IPS-20b (cell line): ENCODE measurements at regions not wholly inside any gene's neighbourhood (a gene's known extent, or its start where the extent isn't known, plus 50 kb on each side); places are given as distances from the start of the nearest gene placed in this dataset.
"Not testable (repeated sequence)": the region's sequence is repeated elsewhere in the genome, so short reads cannot be mapped to it uniquely, and the experiment has no call there.

Source experiments
- H3K27ac ChIP-seq: one replicate; pipeline ENCODE4 v1.5.1; 2013; ENCODE audit warnings: low read length
- H3K27me3 ChIP-seq: 2 replicates; pipeline ENCODE4 v1.6.1; 2013; ENCODE audit warnings: mild to moderate bottlenecking, low read length, inconsistent platforms; ENCODE audit not compliant: insufficient read depth
- H3K36me3 ChIP-seq: 2 replicates; pipeline ENCODE4 v1.6.1; 2013; ENCODE audit warnings: low read depth, mild to moderate bottlenecking, inconsistent platforms, low read length, moderate library complexity; ENCODE audit not compliant: insufficient read depth
- H3K4me1 ChIP-seq: 2 replicates; pipeline ENCODE4 v1.6.1; 2013; ENCODE audit warnings: mild to moderate bottlenecking, control low read depth, inconsistent platforms, low read length, moderate library complexity; ENCODE audit not compliant: insufficient read depth
- H3K4me3 ChIP-seq: 2 replicates; pipeline ENCODE4 v1.5.1; 2013; ENCODE audit warnings: mild to moderate bottlenecking, low read length, inconsistent platforms
- H3K9ac ChIP-seq: 2 replicates; pipeline ENCODE4 v1.6.1; 2013; ENCODE audit warnings: low read depth, mild to moderate bottlenecking, inconsistent platforms, low read length, moderate library complexity
- H3K9me3 ChIP-seq: 2 replicates; pipeline ENCODE4 v1.6.1; 2013; ENCODE audit warnings: mild to moderate bottlenecking, low read depth, low read length, inconsistent platforms; ENCODE audit not compliant: insufficient read depth

DNA sequence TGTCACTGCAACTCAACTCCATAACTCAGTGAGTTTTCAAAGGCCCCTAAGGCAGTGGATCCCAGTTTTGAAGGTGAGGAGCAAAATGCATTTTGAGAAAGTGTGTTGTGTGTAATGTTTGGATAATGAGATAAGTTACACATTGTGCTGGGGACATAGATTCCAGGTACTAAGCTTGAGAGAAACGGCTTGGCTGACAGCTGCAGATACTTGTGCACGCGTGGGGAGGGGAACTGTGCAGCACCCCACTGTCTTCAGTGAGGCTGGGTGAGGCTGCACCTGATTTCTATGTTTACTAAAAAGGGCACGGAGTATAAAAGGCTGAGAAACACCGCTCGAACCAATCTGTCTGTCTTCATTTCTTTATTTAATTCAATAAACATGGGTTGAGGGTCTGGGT, 254.0 kb upstream of the COPS8 start:
- H3K9me3 ChIP-seq, result peaks cover 17% of the 10 kb centered on the region
- H3K27me3 ChIP-seq, result no peaks in the 10 kb centered on the region
- H3K4me1 ChIP-seq, result peaks cover 13% of the 10 kb centered on the region; the same call in 1 of the 2 replicates
- no peak overlapping the region for H3K27ac ChIP-seq
- H3K4me3 ChIP-seq, result no peak overlapping the region
- no peaks in the 10 kb centered on the region for H3K36me3 ChIP-seq
- H3K9ac ChIP-seq, result no peak overlapping the region

DNA sequence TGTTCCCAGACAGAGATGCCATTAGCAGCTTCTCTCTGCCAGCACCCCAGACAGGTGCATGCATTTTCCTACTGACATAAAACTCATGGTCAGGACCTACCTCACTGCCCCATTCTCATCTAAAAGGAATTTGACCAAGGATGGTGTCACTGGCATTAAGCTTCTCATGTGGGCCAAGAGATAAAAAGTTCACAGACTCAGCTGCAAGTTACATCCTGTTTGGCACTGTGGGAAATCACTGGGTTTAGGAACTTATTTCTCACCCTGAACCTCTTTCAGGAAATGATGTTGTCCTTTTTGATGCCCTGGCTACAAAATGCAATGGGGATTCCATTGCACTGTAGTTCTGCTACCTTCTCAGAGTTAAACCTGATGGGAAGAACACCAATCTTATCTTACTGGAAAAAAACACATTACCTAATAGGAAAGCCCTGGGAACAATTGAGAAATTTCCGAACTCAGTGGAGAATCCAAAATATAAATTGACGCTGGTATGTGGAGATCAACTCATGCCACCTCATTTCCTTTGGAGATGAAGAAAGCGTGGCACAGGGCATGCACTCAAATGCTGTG, 252.1 kb upstream of the COPS8 start:
- Histone ChIP-seq H3K27me3 (no peaks in the 10 kb centered on the region), H3K4me3 (no peak overlapping the region), H3K27ac (no peak overlapping the region), H3K9me3 (peaks cover 17% of the 10 kb centered on the region), H3K4me1 (no peaks in the 10 kb centered on the region; the same call in 1 of the 2 replicates), H3K9ac (no peak overlapping the region), H3K36me3 (no peaks in the 10 kb centered on the region)

DNA sequence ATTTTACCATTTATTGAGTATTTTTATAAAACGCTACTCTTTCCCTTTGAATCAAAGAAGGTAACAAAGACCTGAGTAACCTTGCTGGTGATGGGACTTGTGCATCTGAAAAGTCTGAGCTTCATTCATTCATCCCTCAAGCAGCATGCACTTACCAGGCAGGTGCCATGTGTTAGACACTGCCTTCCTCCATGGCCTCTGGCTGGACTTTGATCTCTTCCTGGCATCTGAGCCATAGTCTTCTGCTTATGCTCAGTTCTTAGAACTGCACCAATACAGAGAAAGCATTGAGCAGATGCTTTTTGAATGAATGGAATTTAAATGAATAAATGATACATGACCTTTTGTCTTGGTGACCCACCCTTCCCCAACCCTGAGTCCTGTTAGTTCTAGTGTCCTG, 251.4 kb upstream of the COPS8 start:
- H3K9me3 ChIP-seq, result peaks cover 17% of the 10 kb centered on the region
- H3K36me3 ChIP-seq, result no peaks in the 10 kb centered on the region
- H3K4me1 ChIP-seq, result no peaks in the 10 kb centered on the region
- H3K9ac ChIP-seq, result no peak overlapping the region
- no peaks in the 10 kb centered on the region for H3K27me3 ChIP-seq
- no peak overlapping the region for H3K4me3 ChIP-seq
- H3K27ac ChIP-seq, result no peak overlapping the region

DNA sequence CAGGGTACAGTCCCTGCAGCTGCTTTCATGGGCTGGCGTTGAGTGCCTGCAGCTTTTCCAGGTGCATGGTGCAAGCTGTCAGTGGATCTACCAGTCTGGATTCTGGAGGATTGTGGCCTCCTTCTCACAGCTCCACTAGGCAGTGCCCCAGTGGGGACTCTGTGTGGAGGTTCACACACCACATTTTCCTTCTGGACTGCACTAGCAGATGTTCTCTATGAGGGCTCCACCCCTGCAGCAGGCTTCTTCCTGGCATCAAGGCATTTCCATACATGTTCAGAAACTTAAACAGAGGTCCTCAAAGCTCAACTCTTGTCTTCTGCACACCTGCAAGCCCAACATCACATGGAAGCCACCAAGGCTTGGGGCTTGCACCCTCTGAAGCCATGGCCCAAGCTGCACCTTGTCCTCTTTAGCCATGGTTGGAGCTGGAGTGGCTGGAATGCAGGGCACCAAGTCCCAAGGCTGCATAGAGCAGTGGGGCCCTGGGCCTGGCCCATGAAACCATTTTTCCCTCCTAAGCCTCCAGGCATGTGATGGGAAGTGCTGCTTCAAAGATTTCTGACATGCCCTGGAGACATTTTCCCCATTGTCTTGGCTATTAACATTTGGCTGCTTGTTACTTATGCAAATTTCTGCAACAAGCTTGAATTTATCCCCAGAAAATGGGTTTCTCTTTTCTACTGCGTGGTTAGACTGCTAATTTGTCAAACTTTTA, 250.2 kb upstream of the COPS8 start:
- peaks cover 17% of the 10 kb centered on the region for H3K9me3 ChIP-seq
- H3K9ac ChIP-seq, result no peak overlapping the region
- no peak overlapping the region for H3K27ac ChIP-seq
- H3K4me1 ChIP-seq, result no peaks in the 10 kb centered on the region
- no peaks in the 10 kb centered on the region for H3K36me3 ChIP-seq
- H3K27me3 ChIP-seq, result no peaks in the 10 kb centered on the region
- no peak overlapping the region for H3K4me3 ChIP-seq

DNA sequence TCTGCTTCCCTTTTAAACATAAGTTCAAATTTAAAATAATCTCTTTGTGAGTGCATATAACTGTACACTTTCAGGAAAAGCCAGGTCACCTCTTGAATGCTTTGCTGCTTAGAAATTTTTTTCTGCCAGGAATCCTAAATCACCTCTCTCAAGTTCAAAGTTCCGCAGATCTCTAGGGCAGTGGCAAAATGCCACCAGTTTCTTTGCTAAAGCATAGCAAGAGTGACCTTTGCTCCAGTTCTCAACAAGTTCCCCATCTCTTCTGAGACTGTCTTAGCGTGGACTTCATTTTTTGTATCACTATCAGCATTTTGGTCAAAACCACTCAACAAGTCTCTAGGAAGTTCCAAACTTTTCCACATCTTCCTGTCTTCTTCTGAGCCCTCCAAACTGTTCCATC, 249.7 kb upstream of the COPS8 start:
- not testable (repeated sequence) for H3K27me3 ChIP-seq, H3K4me1 ChIP-seq, H3K9ac ChIP-seq, H3K36me3 ChIP-seq, H3K4me3 ChIP-seq, H3K27ac ChIP-seq
- H3K9me3 ChIP-seq, result peaks cover 17% of the 10 kb centered on the region

DNA sequence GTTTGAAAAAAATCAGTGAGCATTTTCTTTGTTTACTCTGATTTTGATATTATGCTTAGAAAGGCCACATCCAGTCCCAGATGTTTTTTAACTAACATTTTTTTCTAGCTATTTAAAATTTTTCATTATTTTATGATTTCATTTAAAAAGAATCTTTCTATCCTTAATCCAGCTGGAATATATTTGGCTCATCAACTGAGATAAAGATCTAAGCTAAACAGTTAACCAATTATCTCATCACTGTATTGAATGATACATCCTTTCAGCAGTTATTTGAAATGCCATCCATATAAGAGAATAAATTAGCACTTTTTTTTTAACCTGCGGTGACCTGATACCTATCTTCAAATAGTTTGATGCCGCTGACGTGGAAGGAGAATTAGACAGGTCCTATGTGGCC, 245.5 kb upstream of the COPS8 start:
- no peak overlapping the region for H3K27ac ChIP-seq
- no peaks in the 10 kb centered on the region for H3K4me1 ChIP-seq
- H3K9ac ChIP-seq, result no peak overlapping the region
- no peaks in the 10 kb centered on the region for H3K27me3 ChIP-seq
- peaks cover 21% of the 10 kb centered on the region for H3K9me3 ChIP-seq
- H3K4me3 ChIP-seq, result no peak overlapping the region
- H3K36me3 ChIP-seq, result no peaks in the 10 kb centered on the region

DNA sequence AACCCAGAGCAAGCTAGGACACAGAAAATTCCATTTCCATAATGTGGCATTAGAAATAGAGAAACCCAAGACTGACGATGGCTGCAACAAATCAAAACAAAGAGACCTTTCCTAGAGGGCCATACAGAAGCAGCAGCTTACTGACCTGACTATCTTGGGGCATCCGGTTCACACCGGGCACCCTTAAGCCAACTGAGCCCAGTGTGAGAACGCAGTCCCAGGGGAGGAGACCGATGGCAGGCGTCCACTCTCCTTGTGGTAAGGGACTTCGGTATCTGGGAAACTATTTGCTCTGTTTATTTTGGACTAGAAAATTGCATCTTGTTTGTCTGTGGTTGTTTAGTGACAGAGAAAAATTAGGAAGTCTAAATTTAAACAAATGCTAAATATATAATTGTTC, 244.8 kb upstream of the COPS8 start:
- Histone ChIP-seq H3K36me3 (no peaks in the 10 kb centered on the region), H3K4me3 (no peak overlapping the region), H3K4me1 (no peaks in the 10 kb centered on the region), H3K9ac (no peak overlapping the region), H3K27me3 (no peaks in the 10 kb centered on the region), H3K9me3 (peaks cover 21% of the 10 kb centered on the region), H3K27ac (no peak overlapping the region)

DNA sequence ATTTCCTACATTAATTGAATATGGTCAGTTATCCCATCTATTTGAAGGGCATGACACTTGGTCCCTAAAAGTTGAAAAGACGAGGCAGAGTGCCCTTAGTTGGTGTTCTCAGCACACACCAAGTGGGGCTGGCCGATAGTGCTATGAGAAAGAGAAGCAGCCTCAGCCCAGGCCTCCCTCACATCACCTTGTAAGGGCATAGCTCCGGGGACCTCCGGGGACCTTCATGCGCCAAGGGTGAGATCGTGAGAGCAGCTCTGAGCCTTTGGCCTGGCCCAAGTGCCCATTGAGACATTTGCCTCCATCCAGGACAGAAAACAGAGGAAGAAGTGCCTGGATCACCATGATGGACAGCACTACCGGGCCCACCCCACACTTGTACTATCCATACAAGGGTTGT, 244.3 kb upstream of the COPS8 start:
- Histone ChIP-seq H3K4me1 (no peaks in the 10 kb centered on the region; the same call in 1 of the 2 replicates), H3K9me3 (peaks cover 18% of the 10 kb centered on the region), H3K4me3 (no peak overlapping the region), H3K9ac (no peak overlapping the region), H3K27me3 (no peaks in the 10 kb centered on the region), H3K36me3 (no peaks in the 10 kb centered on the region), H3K27ac (no peak overlapping the region)

DNA sequence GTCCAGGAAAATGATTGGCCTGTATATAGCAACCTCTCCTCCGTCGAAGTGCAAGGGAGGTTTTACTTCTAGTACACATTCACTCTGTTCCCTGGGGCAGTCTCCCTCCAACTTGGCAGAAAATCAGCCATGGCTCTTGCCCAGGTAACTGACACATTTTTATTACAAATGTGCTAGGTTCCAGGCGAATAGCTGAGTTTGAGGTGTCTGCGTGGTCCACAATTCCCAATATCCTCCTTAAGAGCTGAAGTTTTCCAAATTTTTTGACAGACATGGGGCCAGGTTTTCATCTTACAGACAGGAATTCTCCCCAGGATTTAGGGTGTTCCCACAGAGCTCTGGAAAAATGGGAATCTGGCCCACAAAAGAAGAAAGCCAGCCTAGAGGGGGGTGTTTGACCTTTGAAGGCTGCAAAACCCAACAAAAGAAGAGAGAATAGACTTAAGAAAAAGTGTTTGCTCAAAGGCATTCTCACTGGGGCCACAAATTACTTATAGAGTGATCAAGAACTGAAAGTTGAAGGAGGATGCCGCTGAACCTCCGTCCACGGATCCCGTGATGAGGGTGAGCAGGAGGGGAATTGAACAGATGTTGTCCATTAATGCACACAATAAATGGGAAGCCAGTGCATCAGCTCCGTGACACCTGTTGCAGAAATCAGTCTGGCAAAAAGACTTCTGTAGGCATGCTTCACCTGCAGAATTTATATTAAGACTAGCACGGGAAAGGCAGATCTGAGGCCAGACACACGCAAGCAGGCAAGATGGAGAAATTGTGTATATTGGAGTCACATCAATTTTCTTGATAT, 242.3 kb upstream of the COPS8 start:
- no peak overlapping the region for H3K4me3 ChIP-seq
- H3K27ac ChIP-seq, result no peak overlapping the region
- no peak overlapping the region for H3K9ac ChIP-seq
- H3K27me3 ChIP-seq, result no peaks in the 10 kb centered on the region
- H3K36me3 ChIP-seq, result no peaks in the 10 kb centered on the region
- H3K9me3 ChIP-seq, result peaks cover 18% of the 10 kb centered on the region
- H3K4me1 ChIP-seq, result peaks cover 12% of the 10 kb centered on the region; the same call in 1 of the 2 replicates

DNA sequence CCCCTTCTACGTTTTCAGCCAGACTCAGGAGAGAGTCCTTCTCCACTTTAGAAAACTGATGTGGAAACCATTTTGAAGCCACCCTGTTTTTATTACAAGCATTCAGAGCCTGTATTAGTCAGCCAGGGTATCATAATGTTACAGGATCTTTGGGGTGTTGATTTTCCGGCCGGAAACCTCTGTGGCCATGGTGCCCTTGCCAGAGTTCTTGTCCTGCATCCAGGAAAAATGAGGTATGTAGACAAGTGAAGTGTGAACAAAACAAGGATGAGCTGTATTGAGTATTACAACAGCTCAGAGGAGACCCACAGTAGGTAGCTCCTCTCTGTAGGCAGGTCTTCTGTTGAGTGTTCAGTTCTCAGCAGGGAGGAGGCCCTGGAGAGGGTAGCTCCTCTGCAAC, 241.0 kb upstream of the COPS8 start:
- Histone ChIP-seq H3K4me1 (peaks cover 15% of the 10 kb centered on the region; the same call in 1 of the 2 replicates), H3K4me3 (no peak overlapping the region), H3K27me3 (no peaks in the 10 kb centered on the region), H3K36me3 (no peaks in the 10 kb centered on the region), H3K9ac (no peak overlapping the region), H3K27ac (no peak overlapping the region), H3K9me3 (peaks cover 18% of the 10 kb centered on the region)

DNA sequence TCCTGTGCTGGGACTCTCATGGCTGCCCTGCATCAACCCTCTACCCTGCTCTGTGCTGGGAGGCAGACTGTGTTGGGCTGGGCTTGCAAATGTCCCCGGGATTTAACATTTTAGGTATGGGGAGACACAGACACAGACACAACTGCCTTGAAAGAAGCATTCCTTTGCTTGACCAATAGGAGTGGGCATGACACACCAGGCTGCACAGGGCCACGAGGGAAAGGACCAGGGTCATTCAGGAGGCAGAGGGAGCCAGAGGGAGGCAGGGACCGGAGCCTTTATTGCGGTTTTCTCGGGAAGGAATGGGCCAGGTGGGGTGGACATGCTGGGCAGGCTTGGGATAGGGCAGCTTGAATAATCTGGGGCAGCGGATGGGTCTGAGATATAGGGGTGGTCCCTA, 238.7 kb upstream of the COPS8 start:
- no peak overlapping the region for H3K27ac ChIP-seq
- peak overlapping the region; percentile 10; the same call in 1 of the 2 replicates for H3K9ac ChIP-seq
- H3K4me3 ChIP-seq, result peak overlapping the region; percentile 19; the same call in 1 of the 2 replicates
- 0 out of 2 replicates have a peak, but pooled peaks cover under 1% of the 10 kb centered on the region for H3K27me3 ChIP-seq
- H3K9me3 ChIP-seq, result peaks cover 18% of the 10 kb centered on the region
- H3K36me3 ChIP-seq, result no peaks in the 10 kb centered on the region
- peaks cover 15% of the 10 kb centered on the region; the same call in 1 of the 2 replicates for H3K4me1 ChIP-seq
